ENCODE measurements at regions not wholly inside any gene's neighbourhood (a gene's known extent, or its start where the extent isn't known, plus 50 kb on each side); places are given as distances from the start of the nearest gene placed in this dataset.

GRCh38 chr1:172946814-172947507 is 103.8 kb downstream of the TNFSF18 start:
- TF ChIP-seq POLR2A (IDR thresholded peaks at IDR 0.05; ENCODE audit: control extremely low read depth in 1 of 2, low read depth in 2 of 2, low read length in 2 of 2): no peak
- TF ChIP-seq RAD21 (IDR thresholded peaks at IDR 0.05 in 1 of 2, conservative IDR thresholded peaks at IDR 0.05 in 1 of 2; ENCODE audit: low read depth in 2 of 2, low read length in 2 of 2): no peak
- no peak for TF ChIP-seq CTCF (IDR thresholded peaks at IDR 0.05; ENCODE audit: control extremely low read depth in 1 of 3, insufficient read depth in 1 of 3, low read depth in 1 of 3, low read length in 3 of 3)
- TF ChIP-seq SUZ12 (IDR thresholded peaks at IDR 0.05; ENCODE audit: low read length): no peak
- TF ChIP-seq FOSL1 (IDR thresholded peaks at IDR 0.05; ENCODE audit: insufficient read depth, low read depth, low read length): no peak
- TF ChIP-seq MAFK (IDR thresholded peaks at IDR 0.05; ENCODE audit: low read depth, low read length): no peak
- no peak for TF ChIP-seq TCF12 (IDR thresholded peaks at IDR 0.05; ENCODE audit: low read depth, low read length)
- TF ChIP-seq JUND (IDR thresholded peaks at IDR 0.05; ENCODE audit: low read length): no peak
- no peak for TF ChIP-seq ZNF274 (IDR thresholded peaks at IDR 0.05; ENCODE audit: borderline replicate concordance, extremely low read depth, low read length)
- no peak for TF ChIP-seq EP300 (IDR thresholded peaks at IDR 0.05; ENCODE audit: borderline replicate concordance in 1 of 2, low read depth in 2 of 2, low read length in 2 of 2)

All from H1 (cell line).